HG03139 (cell line): ENCODE measurements at regions not wholly inside any gene's neighbourhood (a gene's known extent, or its start where the extent isn't known, plus 50 kb on each side); places are given as distances from the start of the nearest gene placed in this dataset.
"Not testable (repeated sequence)": the region's sequence is repeated elsewhere in the genome, so short reads cannot be mapped to it uniquely, and the experiment has no call there.

Source experiments
- ATAC-seq: cut with Tn5 transposase; IDR thresholded peaks from one replicate; pipeline ENCODE4 v1.9.1; 2021; ENCODE audit not compliant: unreplicated experiment

GRCh38 chr2:52501715-52502475 is 1265.7 kb upstream of the CHAC2 start:
- ATAC-seq = no peak

- no peak for ATAC-seq
These were observed 1267.0 kb upstream of the CHAC2 start for GRCh38 chr2:52500561-52500960.

GRCh38 chr2:52498077-52498750 is 1269.4 kb upstream of the CHAC2 start:
- ATAC-seq = no peak

GRCh38 chr2:52495816-52496215 is 1271.8 kb upstream of the CHAC2 start:
- ATAC-seq = no peak

- no peak for ATAC-seq
These were observed 1290.4 kb upstream of the CHAC2 start for GRCh38 chr2:52477166-52477565.

- ATAC-seq = no peak
These were observed 1292.0 kb upstream of the CHAC2 start for GRCh38 chr2:52475590-52475989.

GRCh38 chr2:52474091-52474490 is 1293.5 kb upstream of the CHAC2 start:
- ATAC-seq = no peak

GRCh38 chr2:52473526-52473925 is 1294.1 kb upstream of the CHAC2 start:
- ATAC-seq = no peak

GRCh38 chr2:52470457-52470856 is 1297.1 kb upstream of the CHAC2 start:
- ATAC-seq = not testable (repeated sequence)

- no peak for ATAC-seq
These were observed 1300.4 kb upstream of the CHAC2 start for GRCh38 chr2:52467189-52467588.

- ATAC-seq = no peak
These were observed 1302.3 kb upstream of the CHAC2 start for GRCh38 chr2:52465287-52465686.

- no peak for ATAC-seq
These were observed 1304.1 kb upstream of the CHAC2 start for GRCh38 chr2:52463457-52463856.

- ATAC-seq = no peak
These were observed 1310.8 kb upstream of the CHAC2 start for GRCh38 chr2:52456561-52457377.

GRCh38 chr2:52454962-52455361 is 1312.6 kb upstream of the CHAC2 start:
- no peak for ATAC-seq

- no peak for ATAC-seq
These were observed 1315.4 kb upstream of the CHAC2 start for GRCh38 chr2:52452201-52452600.

GRCh38 chr2:52445686-52446085 is 1321.9 kb upstream of the CHAC2 start:
- ATAC-seq = no peak

GRCh38 chr2:52431352-52431760 is 1336.2 kb upstream of the CHAC2 start:
- ATAC-seq = no peak

GRCh38 chr2:52429740-52430139 is 1337.9 kb upstream of the CHAC2 start:
- no peak for ATAC-seq

GRCh38 chr2:52429171-52429570 is 1338.4 kb upstream of the CHAC2 start:
- ATAC-seq = no peak

GRCh38 chr2:52428224-52428623 is 1339.4 kb upstream of the CHAC2 start:
- no peak for ATAC-seq

GRCh38 chr2:52423655-52424054 is 1343.9 kb upstream of the CHAC2 start:
- no peak for ATAC-seq

- no peak for ATAC-seq
These were observed 1344.5 kb upstream of the CHAC2 start for GRCh38 chr2:52423111-52423510.
